Renal pelvis (tissue), 1 donor: ENCODE measurements at regions not wholly inside any gene's neighbourhood (a gene's known extent, or its start where the extent isn't known, plus 50 kb on each side); places are given as distances from the start of the nearest gene placed in this dataset.
"Not testable (repeated sequence)": the region's sequence is repeated elsewhere in the genome, so short reads cannot be mapped to it uniquely, and the experiment has no call there.

Source experiments
- DNase-seq: peaks from one replicate; pipeline ENCODE4 v3.0.0-alpha.2; 2013

- no peak for DNase-seq
Observed at GRCh38 chr3:67064105-67064504, 66.0 kb downstream of the KBTBD8 start.

GRCh38 chr3:67067251-67067650, 69.1 kb downstream of the KBTBD8 start:
- no peak for DNase-seq

- not testable (repeated sequence) for DNase-seq
Observed at GRCh38 chr3:67072640-67073039, 74.5 kb downstream of the KBTBD8 start.

GRCh38 chr3:67073812-67074211, 75.7 kb downstream of the KBTBD8 start:
- no peak for DNase-seq

GRCh38 chr3:67075295-67075694, 77.2 kb downstream of the KBTBD8 start:
- DNase-seq = no peak

GRCh38 chr3:67076607-67077006, 78.5 kb downstream of the KBTBD8 start:
- no peak for DNase-seq

- no peak for DNase-seq
Observed at GRCh38 chr3:67077656-67078055, 79.5 kb downstream of the KBTBD8 start.

- DNase-seq = no peak
Observed at GRCh38 chr3:67082533-67083024, 84.5 kb downstream of the KBTBD8 start.

GRCh38 chr3:67083277-67083676, 85.2 kb downstream of the KBTBD8 start:
- DNase-seq = no peak

GRCh38 chr3:67087788-67088187, 89.7 kb downstream of the KBTBD8 start:
- DNase-seq = no peak

- DNase-seq = no peak
Observed at GRCh38 chr3:67090474-67090873, 92.4 kb downstream of the KBTBD8 start.

GRCh38 chr3:67093305-67093704, 95.2 kb downstream of the KBTBD8 start:
- DNase-seq = no peak

- no peak for DNase-seq
Observed at GRCh38 chr3:67094167-67094566, 96.1 kb downstream of the KBTBD8 start.

GRCh38 chr3:67094774-67095173, 96.7 kb downstream of the KBTBD8 start:
- peak; percentile 3 for DNase-seq

GRCh38 chr3:67104388-67104787, 106.3 kb downstream of the KBTBD8 start:
- DNase-seq = no peak

- DNase-seq = no peak
Observed at GRCh38 chr3:67106874-67107273, 108.8 kb downstream of the KBTBD8 start.

- peak; percentile 40 for DNase-seq
Observed at GRCh38 chr3:67109651-67110204, 111.6 kb downstream of the KBTBD8 start.

GRCh38 chr3:67113802-67114407, 115.8 kb downstream of the KBTBD8 start:
- peak; percentile 85 for DNase-seq

GRCh38 chr3:67118122-67118521, 120.0 kb downstream of the KBTBD8 start:
- DNase-seq = no peak

- no peak for DNase-seq
Observed at GRCh38 chr3:67118635-67119034, 120.5 kb downstream of the KBTBD8 start.

GRCh38 chr3:67123914-67124313, 125.8 kb downstream of the KBTBD8 start:
- DNase-seq = no peak

GRCh38 chr3:67127254-67127653, 129.1 kb downstream of the KBTBD8 start:
- DNase-seq = no peak

GRCh38 chr3:67142432-67142831, 144.3 kb downstream of the KBTBD8 start:
- no peak for DNase-seq

- no peak for DNase-seq
Observed at GRCh38 chr3:67145738-67146137, 147.6 kb downstream of the KBTBD8 start.
